Head of caudate nucleus (tissue), 42 donors: ENCODE measurements at regions not wholly inside any gene's neighbourhood (a gene's known extent, or its start where the extent isn't known, plus 50 kb on each side); places are given as distances from the start of the nearest gene placed in this dataset.
A peak's percentile ranks its signal among the peaks of the same experiment; 100 is the strongest.

Experiments used
- DNase-seq, 42 donors: peaks; one replicate each; pipeline versions ENCODE4 v3.0.0 to v3.0.0-alpha.2; 2020 to 2021; ENCODE audit warnings: mixed read lengths in 7 of 42
- intact Hi-C: fragments of 100-400 bp; cut with DNase I; formaldehyde crosslinking; loops from one replicate; pipeline ENCODE4 v1.15.0; 2022

DNA sequence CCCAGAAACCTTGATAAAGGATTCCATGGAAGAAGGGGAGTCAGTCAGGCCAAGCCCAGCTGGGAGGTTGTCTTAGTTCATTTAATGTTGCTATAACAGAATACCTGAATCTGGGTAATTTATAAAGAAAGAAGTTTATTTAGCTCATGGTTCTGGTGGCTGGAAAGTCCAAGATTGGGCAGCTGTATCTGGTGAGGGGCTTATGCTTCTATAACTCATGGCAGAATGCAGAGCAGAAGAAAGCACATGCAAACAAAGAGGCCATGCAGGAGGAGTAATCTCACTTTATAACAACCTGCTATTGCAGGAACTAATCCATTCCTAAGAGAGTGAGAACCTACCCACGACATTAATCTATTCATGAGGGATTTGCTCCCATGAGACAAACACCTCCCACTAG lies 54.2 kb upstream of the ANKRD1 start:
- intact Hi-C loops = no loop called here
- no peak for DNase-seq

GRCh38 chr10:90977162-90977854 lies 56.4 kb upstream of the ANKRD1 start:
- DNase-seq = peak in 1 of 42 donors; percentile 3
- intact Hi-C loops = no loop called here

GRCh38 chr10:90977855-90978486 lies 57.1 kb upstream of the ANKRD1 start:
- intact Hi-C loops = no loop called here

GRCh38 chr10:90982406-90983008 lies 61.6 kb upstream of the ANKRD1 start:
- intact Hi-C loops = no loop called here
- DNase-seq = peak in 1 of 42 donors; percentile 4

More at GRCh38 chr10:90977855-90978486, 57.1 kb upstream of the ANKRD1 start:
- DNase-seq = peak in 1 of 42 donors; percentile 2

- intact Hi-C loops = no loop called here
- peak in 1 of 42 donors; percentile 28 for DNase-seq
These were observed 63.1 kb upstream of the ANKRD1 start for GRCh38 chr10:90983914-90984549.

DNA sequence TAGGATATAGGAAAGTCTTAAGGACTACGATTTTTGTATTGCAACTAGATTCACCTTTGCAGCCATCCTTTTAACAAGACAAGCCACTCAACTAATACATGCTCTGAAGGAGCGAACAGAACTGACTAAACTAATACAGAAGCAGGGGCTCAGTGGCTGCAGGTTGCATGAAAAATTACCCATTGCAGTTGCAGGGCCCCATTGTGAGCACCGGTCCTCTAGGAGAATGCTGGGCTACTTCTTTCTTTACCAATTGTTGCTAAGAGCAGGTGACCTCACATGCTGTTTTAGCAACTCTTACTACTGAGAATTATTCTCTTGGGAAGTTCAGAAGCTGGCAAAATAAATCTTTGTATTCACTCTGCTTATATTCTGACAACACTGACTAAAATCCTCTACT lies 64.0 kb upstream of the ANKRD1 start:
- peak in 1 of 42 donors; percentile 18 for DNase-seq
- intact Hi-C loops = no loop called here

- intact Hi-C loops = no loop called here
- peak in 1 of 42 donors; percentile 28 for DNase-seq
These were observed 64.5 kb upstream of the ANKRD1 start for GRCh38 chr10:90985321-90985933.

GRCh38 chr10:90986136-90986760 lies 65.4 kb upstream of the ANKRD1 start:
- intact Hi-C loops = no loop called here
- DNase-seq = peak in 1 of 42 donors; percentile 19

GRCh38 chr10:90986870-90987269 lies 66.0 kb upstream of the ANKRD1 start:
- intact Hi-C loops = no loop called here

DNA sequence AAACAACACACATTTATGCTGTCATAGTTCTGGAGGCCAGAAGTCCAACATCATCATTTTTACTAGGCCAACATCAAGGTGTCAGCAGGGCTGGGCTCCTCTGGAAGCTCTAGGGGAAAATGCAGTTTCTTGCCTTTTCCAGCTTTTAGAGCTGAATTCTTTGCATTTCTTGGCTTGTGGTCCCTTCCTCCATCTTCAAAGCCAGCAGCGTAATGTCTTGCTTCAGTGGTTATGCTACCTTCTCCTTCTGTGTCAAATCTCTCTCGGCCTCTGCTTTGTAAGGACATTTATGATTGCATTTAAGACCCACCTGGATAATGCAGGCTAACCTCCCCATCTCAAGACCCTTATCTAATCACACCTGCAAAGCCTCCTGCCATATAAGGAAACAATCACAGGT lies 66.5 kb upstream of the ANKRD1 start:
- DNase-seq = peak in 1 of 42 donors; percentile 13
- intact Hi-C loops = no loop called here

More at GRCh38 chr10:90986870-90987269, 66.0 kb upstream of the ANKRD1 start:
- DNase-seq = peak in 1 of 42 donors; percentile 7

GRCh38 chr10:90988024-90988423 lies 67.1 kb upstream of the ANKRD1 start:
- intact Hi-C loops = no loop called here
- DNase-seq = peak in 1 of 42 donors; percentile 5

DNA sequence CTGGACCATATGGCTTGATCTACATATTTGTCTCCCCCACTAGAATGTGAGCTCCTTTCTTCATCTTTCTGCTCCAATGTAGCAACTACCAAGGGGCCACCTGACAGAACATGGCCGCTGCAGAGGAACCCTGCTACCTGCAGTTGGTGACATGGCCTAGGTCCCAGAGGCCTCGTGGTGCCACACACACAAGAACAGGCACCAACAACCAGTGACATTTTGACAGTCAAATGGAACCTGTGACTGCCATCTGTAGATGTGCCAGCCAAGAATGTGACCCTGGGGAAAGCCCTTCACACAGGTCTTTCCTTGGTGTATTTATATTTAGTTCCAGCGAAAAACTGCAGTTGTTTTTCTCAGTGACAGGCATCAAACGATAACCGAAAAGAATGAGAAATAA lies 67.9 kb upstream of the ANKRD1 start:
- DNase-seq = peak in 1 of 42 donors; percentile 22
- intact Hi-C loops = no loop called here

- DNase-seq = peak in 1 of 42 donors; percentile 5
- intact Hi-C loops = no loop called here
These were observed 68.5 kb upstream of the ANKRD1 start for GRCh38 chr10:90989378-90989777.

DNA sequence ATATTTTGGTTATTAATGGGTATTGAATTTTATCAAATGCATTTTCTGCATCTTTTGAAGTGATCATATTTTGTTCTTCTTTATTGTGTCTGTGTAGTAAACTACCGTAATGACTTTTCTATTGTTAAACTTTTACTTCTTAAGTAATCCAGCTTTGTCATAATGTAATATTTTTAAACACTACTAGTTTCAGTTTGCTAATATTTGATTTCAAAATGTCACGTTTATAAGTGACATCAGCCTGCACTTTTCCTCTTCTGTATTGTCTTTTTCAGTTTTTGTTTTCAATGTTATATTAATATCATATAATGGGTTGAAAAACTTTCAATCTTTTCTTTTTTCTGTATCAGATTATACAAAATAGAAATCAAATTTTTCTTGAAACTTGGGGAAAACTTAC lies 71.6 kb upstream of the ANKRD1 start:
- DNase-seq = no peak
- intact Hi-C loops = no loop called here

DNA sequence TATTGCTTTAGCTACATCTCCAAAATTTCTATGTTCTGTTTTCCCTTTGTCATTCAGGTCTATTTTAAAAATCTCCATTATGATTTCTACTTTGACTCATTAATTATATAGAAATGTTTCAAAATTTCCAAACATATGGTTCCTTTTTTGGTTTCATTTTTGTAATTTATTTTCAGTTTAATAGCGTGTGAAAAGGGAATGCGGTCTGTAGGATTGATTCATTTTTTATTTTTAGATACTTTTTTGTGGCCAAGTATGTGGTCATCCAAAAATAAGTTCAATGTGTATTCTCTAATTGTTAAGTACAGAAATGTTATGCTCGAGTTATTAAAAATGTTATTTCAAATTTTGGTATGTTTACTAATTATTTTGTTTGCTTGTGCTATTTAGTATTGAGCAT lies 72.5 kb upstream of the ANKRD1 start:
- DNase-seq = no peak
- intact Hi-C loops = no loop called here

GRCh38 chr10:90997670-90998069 lies 76.8 kb upstream of the ANKRD1 start:
- intact Hi-C loops = no loop called here

DNA sequence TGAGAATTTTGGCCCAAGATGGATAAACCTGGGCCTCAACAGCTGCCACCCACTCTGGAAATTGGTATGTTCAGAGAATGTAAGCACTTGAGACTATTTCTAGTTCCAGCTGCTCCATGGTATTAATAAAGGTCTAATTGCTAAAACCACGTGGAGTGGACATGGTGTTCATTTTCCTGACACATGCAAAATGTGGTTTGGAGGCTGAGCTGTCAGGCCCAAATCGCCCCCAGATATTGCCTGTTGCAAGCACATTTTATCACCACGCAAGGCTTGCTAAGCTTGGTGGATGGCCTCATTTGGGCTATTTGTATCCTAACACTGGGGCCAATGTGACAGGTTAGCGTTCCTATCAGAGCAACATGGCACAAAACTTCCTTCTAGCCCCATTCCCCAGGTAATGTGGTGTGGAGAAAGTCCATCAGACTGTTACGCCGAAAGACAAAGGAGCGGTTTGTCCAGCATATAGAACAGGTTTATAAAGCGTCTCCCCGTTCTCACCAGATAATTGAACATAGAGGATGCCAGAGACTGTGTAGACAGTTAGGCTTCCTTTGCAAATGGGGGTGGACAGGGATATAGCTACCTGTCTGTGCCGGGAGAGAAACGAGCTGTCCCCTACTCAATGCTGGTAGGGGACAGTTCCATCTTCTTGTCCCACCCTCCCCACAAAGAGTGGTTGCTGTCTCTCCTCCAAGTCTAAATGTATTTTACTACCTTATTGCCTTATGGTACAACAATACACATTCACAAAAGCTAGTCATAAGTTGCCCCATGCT lies 78.0 kb upstream of the ANKRD1 start:
- DNase-seq = peak in 1 of 42 donors; percentile 32
- intact Hi-C loops = no loop called here

More at GRCh38 chr10:90997670-90998069, 76.8 kb upstream of the ANKRD1 start:
- no peak for DNase-seq
